ENCODE measurements at regions not wholly inside any gene's neighbourhood (a gene's known extent, or its start where the extent isn't known, plus 50 kb on each side); places are given as distances from the start of the nearest gene placed in this dataset.
"Not testable (repeated sequence)": the region's sequence is repeated elsewhere in the genome, so short reads cannot be mapped to it uniquely, and the experiment has no call there.

DNA sequence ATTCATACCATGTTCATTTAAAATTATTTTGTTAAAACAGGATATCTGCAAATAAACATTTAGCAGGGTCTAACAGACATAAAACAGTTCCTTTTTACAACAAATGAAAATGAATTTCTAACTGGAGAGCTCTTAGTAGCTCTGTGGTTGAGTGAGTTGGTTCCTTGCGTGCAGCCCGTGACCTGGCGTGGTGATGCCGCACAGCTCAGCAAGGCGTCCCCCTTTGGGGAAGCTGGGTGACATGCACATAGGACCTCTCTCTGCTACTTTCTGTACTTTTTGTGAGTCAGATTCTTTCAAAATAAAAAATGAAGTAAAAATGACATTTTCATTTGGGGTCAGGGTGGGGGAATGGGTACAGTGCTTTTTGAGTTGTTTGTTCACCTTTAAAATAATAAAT, 75.9 kb downstream of the NPIPB11 start:
- not testable (repeated sequence) for DNase-seq

DNA sequence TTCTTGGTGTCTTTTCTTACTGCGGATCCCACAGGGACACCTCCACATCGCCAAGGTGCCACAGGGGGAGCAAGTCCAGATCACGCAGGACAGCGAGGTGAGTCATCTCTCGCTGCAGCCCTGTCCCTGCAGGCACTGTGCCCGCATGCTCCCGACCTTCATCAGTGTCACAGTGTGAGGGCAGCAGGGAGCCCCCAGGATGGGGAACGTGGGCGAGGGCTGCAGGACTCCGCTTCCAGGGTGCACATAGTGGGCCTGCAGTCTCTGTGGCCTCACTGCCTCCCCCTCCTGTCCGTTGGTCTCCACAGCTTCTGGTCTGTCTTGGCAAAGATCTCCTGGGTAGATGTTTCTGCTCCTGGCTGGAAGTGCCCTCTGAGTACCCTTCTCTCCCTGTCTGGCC, 78.0 kb downstream of the NPIPB11 start:
- DNase-seq: not testable (repeated sequence)

DNA sequence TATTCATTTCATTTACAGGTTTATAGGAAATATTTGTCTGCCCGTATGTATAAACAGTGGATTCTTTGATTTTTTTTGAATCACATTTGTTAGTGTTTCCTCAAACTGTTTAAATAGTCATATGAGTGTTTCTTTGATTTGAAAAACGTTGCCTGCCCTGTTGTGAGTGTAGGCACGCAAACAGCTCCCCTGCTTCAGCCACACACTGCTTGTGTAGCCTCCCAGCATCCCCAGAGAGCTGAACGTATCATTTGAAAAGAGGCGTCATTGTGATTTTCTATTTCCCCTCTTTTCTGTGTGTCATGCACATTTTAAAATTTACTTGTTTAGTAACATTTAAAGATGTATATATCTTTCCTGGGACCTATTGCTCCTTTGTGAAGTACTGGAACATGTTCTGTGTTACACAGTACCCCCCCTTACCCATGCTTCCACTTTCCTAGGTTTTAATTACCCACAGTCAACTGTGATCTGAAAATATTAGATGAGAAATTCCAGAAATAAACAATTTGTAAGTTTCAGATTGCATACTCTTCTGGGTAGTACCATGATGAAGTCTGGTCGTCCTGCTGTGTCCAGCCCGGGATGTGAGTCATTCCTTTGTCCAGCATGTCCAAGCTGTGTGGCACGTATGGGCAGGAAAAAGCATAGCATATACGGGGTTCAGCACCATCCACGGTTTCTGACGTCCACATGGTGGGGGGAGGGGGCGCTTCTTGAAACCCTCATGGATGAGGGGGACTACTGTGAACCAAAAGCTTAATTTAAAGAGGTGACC, 78.7 kb downstream of the NPIPB11 start:
- not testable (repeated sequence) for DNase-seq

DNA sequence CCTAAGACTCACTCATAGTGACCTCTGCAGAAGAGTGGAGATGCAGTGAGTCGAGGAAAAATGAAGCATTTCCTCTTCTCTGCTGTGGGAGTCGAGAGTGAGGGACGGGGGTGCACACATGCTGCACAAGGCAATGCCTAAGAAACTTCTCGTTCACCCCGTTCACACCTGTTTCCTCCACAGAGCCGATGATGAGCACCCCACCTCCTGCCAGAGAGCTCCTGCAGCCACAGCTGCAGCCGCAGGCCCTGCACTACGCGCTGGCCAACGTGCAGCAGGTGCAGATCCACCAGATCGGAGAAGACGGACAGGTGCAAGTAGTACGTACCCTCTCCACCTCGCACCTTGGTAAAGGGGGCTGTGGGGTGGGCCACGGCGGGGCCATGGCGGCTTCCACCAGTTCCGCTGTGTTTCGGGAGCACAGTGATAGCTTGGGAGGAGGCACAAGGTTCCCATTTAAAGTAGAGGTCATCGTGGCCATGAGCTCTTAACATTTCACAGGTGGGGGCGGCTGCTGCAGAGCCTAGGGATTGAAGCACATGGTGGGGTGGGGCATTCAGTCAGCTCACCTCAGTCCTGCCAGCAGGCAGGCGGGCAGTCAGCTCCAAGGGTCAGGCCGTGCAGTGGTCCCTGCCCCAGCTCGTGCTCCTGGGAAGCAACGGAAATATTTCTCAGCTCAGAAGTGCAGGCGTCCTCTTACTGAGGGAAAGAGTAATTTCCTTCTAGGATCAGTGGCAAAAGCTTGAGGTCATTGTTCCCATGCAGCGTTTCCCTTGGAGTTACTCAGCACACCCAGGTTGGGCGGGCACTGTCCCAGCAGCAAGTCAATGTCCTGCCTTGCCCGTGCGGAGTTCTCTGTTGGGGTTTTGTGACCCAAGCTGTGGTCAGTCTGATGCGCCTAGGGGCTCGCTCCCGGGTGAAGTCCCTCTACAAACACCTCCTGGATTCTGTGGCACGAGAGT, 80.1 kb downstream of the NPIPB11 start:
- DNase-seq: not testable (repeated sequence)

DNA sequence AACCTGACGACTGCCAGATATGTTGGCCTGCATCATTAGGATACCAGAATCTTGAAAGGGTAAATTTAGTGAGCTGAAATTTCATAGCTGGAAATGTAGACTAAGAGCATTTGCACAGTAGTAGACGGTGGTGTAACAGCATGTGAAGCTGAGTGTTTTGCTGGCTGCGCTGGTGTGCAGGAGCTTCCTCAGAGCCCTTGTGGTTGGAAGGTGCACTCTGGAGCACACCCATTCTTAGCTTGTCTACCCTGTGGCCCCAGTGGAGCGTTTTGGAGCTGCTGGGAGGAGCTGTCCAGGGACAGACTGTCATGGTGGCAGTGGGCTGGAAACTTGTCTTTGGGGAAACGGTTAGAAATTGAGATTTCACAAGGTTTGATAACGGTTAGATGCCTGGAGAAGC, 82.8 kb downstream of the NPIPB11 start:
- DNase-seq: not testable (repeated sequence)

DNA sequence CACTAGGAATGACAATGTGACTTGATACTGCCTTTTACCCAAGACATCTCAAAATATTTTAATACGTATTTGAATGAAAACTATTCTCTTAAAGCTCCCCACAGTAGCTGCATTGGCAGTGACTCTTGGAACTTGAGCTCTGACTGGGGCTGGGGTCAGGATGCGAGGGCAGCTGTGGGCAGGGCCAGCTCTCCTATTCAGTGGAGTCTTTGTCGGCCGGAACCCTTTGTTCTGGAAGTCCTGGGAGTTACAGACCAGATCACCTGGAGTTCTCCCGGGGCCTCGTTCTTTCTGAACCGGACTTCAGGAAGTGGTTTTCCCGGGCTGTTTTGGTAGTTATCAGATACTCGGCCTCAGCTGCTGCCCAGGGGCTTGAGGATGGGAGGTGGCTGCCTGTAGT, 84.9 kb downstream of the NPIPB11 start:
- DNase-seq: no peak

DNA sequence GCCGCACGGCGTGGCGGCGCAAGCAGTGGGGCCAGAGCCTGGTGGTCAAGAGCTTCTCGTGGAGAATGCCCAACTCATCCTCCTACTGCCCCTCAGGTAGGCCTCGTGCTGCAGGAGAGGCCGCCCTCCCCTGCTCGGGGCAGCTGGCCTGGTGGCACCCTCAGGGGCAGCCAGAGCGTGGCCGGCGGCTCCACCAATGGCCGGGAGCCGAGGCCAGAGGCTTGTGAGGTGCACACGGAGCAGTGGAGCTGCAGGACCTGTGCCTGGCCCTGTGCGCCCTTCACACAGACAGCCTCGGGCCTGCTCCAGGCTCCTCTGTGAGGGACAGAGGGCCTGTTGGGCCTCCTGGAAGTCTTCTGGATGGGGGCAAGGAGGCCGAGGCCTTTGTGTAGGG, 85.5 kb downstream of the NPIPB11 start:
- no peak for DNase-seq

DNA sequence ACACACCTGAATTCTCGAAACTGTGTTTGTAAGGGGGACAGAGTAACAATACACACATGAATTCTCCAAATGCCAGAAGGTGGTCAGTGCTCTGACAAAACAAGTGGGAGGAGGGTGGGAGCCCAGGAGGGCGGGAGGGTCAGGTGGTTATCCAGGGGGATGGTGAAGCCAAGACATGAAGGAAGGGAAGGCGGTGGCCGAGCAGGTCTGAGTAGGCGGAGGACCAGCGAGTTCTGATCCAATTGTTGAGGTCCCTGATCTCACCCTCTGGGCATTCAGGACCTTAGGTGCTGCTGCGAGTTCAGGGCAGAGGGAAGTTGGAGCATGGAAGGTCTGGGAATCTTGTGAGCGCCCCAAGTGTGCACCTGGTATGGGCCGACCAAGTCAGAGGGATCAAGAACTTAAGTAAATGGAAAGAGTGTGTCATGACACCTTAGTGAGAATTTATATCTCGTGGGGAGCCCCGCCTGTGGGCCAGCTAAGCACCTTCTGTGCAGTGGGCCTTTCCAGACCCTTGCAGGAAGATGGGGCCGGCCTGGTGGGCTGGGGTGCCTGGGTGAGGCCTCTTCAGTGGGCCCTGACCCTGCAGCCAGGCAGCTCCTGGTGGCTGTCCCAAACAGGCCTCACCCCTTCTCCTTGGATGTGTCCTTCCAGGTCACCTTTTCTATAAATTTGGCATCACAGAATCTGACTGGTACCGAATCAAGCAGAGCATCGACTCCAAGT, 86.1 kb downstream of the NPIPB11 start:
- no peak for DNase-seq

DNA sequence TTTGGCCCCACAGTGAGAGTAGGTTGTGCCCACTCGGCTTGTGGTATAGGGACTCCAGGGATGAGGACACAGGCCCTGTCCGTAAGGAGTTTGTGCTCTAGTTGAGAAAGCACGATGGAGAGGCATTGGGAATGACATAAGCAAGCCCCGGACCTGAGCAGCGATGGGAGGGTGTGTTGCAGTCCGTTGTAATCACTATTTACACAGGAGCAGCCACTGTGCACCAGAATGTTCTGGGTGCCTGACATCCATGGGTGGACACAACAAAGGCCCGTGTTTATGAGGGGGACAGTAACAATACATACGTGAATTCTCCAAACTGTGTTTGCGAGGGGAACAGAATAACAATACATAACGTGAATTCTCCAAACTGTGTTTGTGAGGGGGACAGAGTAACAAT, 86.8 kb downstream of the NPIPB11 start:
- DNase-seq: no peak

DNA sequence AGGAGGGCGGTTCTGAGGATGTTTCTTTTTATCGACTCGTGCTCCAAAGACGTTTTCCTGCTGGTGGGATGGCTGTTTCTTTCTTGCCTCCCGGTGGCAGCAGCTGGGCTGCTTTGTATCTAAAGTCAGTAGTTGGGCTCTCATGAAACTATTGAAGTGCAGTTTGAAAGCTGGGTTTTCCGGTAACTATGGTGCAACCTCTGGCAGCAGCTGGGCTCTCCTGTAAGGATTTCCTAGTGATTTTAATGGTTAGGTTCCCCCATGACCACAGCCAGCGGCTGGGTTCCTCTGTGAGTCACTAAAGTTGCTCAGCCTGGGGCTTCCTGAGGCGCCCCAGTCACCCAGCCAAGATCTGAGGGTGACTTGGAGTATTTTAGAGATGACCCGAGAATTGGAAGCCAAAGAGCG, 87.9 kb downstream of the NPIPB11 start:
- DNase-seq: not testable (repeated sequence)

DNA sequence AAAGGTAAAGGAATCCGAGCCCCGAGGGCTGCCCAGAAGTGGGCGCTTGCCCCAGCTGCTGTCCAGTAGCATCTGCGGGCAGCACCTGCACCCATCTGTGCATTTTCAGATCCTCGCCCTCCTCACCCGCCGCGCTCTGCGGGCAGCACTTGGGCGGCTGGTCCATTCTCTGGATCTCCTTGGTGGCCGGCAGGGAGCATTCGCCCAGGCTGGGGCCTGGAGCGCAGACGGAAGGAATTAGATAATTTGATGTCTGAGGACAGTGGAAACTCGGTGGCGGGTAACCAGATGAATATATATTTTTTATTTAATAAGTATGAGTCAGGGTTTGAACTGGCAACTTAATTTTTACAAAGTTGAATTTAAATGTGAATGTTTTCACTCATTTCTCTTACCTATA, 88.5 kb downstream of the NPIPB11 start:
- no peak for DNase-seq

DNA sequence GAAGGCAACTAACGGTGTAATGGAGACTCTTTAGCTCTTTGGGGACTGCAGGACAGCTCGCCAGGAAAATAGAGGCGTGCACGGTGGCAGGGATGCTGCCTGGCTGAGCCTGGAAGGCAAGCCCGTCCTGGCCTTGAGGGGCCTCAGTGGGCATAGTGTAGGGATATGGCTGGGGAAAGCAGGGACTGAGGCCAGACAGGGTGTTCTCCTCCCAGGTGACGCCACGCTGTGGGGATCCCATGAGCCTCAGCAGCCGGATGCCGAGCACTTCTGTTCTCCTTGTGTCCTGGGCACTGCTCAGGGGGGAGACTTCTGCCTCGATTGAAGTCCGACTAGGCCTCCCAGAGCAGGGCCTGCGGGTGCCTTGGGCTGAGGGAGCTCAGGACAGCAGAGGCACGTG, 89.2 kb downstream of the NPIPB11 start:
- DNase-seq: no peak

DNA sequence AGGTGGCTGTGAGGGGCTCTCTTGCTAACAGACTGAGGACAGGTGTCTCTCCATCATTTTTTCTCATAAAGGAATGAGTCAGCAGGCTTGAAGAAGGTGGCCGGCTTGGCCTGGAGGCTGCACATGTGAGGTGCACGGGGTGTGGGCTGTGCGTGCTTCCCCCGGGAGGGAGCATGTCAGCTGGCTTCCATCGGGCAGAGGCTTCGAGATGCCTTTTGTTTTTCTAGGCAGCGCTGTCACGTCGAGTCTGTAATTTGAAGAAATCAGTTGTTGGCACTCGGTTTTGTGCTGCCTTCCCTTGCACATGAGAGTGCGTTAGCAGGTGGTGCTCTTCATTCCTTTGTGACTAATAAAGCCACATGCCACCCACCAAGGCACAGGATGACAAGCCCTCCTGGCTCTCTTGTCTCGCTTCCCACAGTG, 89.7 kb downstream of the NPIPB11 start:
- DNase-seq: no peak

DNA sequence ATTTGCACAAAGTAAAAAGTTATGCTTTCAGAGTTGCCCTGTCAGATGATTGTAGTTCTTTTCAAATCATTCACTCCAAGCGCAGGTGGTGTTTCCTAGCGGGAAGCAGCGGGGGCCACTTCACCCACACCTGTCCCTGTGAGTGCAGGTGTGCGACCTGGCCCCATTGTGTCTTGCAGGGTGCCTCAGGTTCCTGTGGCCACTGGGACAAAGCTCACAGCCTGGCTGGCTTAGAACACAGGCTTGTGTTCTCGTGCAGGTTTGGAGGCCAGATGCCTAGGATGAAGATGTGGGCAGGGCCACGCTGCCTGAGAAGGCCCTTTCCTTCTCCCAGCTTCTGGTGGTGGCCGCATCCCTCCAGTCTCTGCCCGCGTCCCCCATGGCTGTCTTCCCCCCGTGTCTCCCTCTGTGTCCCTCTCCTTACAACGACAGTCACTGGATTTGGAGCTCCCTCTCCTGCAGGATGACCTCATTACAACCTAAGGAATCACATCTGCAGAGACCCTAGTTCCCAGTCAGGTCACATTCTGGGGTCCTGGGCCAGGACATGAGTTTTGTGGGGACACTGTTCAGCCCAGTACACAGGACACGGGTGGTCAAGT, 90.5 kb downstream of the NPIPB11 start:
- no peak for DNase-seq

DNA sequence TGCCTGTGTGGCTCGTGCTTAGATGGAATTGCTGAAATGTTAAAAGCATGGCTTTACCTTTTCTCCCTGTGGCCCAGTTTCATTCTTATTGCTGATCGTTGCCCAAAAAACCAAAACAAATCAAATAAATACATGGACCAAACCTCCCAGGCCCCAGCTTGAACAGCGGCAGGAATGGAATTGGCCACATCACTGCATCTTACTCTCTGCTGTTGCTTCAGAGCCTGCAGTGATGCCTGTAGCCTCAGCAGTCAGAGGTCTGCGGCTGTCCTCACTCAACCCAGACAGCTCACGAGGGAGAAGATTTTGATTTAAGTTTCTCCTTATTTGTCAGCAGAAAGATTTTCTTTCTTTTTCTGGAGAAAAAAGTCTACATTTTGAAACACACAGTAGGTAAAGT, 91.5 kb downstream of the NPIPB11 start:
- DNase-seq: no peak

DNA sequence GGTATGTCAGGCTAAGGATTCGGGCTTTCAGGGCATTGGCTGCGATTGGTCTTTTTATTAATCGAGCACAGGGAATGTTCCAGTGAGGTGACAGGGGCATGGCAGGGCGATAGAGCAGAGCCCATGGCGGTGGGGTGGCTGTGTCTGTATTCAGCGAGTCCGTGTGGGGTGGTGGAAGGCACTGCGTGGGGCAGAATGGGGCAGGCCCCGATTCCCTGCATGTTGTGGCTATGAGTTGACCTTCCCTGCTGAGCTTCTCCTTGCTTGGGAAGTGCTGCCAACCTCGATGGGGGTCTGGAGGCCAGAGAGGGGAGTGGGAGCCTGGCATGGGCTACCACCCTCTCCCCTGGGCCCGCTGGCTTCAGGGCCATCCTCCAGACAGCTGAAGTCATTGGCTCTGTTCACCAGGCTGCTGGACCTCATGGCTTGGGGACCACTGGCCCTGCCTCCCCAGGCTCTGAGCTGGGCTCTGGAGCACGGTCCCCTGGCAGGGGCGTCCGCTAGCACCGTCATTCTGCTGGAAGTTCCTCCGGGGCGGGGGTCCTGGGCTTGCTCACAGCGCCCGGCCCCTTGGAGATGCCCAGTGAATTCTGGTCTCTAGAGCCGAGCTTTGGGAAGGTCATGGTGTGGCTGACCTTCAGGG, 92.1 kb downstream of the NPIPB11 start:
- DNase-seq: no peak

DNA sequence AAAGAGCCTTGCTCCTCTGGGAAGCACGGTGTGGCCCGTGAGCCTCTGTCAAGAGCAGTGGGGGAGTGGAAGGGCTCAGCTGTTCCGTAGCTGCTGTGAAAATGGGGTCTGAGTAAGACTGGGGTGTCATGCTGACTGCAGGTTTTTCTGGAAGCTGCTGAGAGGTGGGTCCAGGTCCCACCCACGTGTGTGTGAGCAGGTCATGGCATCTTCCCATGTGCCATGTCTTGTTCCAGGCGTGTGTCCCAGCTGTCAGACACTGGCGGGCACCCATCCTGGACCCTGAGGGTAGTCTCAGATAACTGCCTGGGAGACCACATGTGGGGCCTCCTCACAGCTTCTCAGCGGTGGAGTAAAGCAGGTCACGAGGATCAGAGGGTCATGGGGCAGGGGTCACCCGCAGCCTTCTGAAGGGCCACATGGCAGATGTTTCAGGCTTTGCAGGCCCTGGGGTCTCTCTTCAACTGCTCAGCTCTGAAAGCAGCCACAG, 92.9 kb downstream of the NPIPB11 start:
- DNase-seq: no peak

DNA sequence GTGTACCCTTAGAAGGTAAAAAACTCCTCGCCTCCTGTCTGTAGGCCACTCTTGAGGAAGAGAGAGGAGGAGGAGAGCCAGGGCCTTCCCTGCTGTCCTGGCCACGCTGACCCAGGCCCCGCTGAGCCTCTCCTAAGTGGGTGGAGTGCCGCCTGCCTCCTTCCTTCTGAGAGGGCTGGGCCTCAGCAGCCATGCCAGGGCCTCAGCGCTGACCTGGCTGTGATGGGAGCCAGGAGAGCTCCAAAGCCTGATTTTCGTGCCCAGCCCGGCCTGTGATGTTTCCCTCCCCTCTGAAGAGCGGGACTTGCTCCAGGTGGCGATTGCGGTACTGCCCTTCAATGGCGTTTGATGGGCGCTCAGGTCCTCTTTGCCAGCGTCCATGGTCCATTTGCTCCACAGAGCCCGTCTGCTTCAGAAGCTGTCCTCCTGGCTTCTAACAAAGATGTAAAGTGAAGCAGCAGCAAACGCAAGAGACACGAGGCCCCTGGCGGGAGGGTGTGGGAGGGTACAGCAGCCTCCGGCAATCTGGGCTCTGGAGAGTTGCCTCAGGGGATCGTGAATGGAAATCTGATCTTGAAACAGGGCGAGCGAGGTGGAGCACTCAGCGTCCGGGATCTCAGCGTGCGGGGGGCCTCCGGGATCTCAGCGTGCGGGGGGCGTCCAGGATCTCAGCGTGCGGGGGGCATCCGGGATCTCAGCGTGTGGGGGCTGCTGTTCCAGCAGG, 93.5 kb downstream of the NPIPB11 start:
- no peak for DNase-seq

DNA sequence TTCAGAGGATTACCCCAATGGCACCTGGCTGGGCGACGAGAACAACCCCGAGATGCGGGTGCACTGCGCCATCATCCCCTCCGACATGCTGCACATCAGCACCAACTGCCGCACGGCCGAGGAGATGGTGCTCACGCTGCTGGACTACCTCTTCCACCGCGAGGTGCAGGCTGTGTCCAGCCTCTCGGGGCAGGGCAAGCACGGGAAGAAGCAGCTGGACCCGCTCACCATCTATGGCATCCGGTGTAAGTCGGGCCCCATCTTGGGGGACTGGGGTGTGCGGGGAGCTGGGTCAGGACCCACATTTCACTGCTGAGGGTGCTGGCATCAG, 94.2 kb downstream of the NPIPB11 start:
- not testable (repeated sequence) for DNase-seq

Data from muscle of arm (tissue), 1 donor.